OCI-LY1 (cell line): ENCODE measurements at regions not wholly inside any gene's neighbourhood (a gene's known extent, or its start where the extent isn't known, plus 50 kb on each side); places are given as distances from the start of the nearest gene placed in this dataset.
"Not testable (repeated sequence)": the region's sequence is repeated elsewhere in the genome, so short reads cannot be mapped to it uniquely, and the experiment has no call there.

ENCODE experiments used
- H2AFZ ChIP-seq: fragments of 200-600 bp; sonication (generic), shearing (Covaris generic); 2 replicates; pipeline ENCODE4 v1.6.0; 2014; ENCODE audit warnings: antibody characterized with exemption, mild to moderate bottlenecking, low read length
- H3F3A ChIP-seq: fragments of 200-600 bp; sonication (generic), shearing (Covaris generic); 2 replicates; pipeline ENCODE4 v1.6.0; 2014; ENCODE audit warnings: mild to moderate bottlenecking, antibody characterized with exemption, low read length, moderate library complexity; ENCODE audit not compliant: insufficient read depth
- H3K27ac ChIP-seq: fragments of 200-600 bp; sonication (generic); 2 replicates; pipeline ENCODE4 v1.5.1; 2014; ENCODE audit warnings: low read length, mixed run types, mild to moderate bottlenecking, low read depth; ENCODE audit not compliant: poor library complexity, severe bottlenecking
- H3K27me3 ChIP-seq: fragments of 200-600 bp; sonication (generic); 2 replicates; pipeline ENCODE4 v1.6.0; 2014; ENCODE audit warnings: antibody characterized with exemption, mild to moderate bottlenecking, low read length, moderate library complexity; ENCODE audit not compliant: insufficient read depth
- H3K36me3 ChIP-seq: fragments of 200-600 bp; sonication (generic); 2 replicates; pipeline ENCODE4 v1.6.1; 2014; ENCODE audit warnings: mild to moderate bottlenecking, antibody characterized with exemption, low read length, moderate library complexity, mixed read lengths; ENCODE audit not compliant: insufficient read depth
- H3K4me1 ChIP-seq: fragments of 200-600 bp; sonication (generic); 2 replicates; pipeline ENCODE4 v1.5.1; 2014; ENCODE audit warnings: mild to moderate bottlenecking, low read length, moderate library complexity; ENCODE audit not compliant: insufficient read depth, severe bottlenecking
- H3K4me2 ChIP-seq: fragments of 200-600 bp; sonication (generic), shearing (Covaris generic); 2 replicates; pipeline ENCODE4 v1.6.1; 2014; ENCODE audit warnings: low read length
- H3K4me3 ChIP-seq: fragments of 200-600 bp; sonication (generic); 2 replicates; pipeline ENCODE4 v1.5.1; 2014; ENCODE audit warnings: low read length, low read depth, mild to moderate bottlenecking, mixed read lengths; ENCODE audit not compliant: poor library complexity, severe bottlenecking
- H3K79me2 ChIP-seq: fragments of 200-600 bp; shearing (Covaris generic); 2 replicates; pipeline ENCODE4 v1.6.1; 2016; ENCODE audit warnings: mixed run types, low read length, mixed read lengths; ENCODE audit not compliant: insufficient read depth
- H3K9ac ChIP-seq: fragments of 200-600 bp; sonication (generic), shearing (Covaris generic); 2 replicates; pipeline ENCODE4 v1.6.1; 2014; ENCODE audit warnings: mild to moderate bottlenecking, low read length, mixed read lengths
- H3K9me2 ChIP-seq: fragments of 200-600 bp; sonication (generic), shearing (Covaris generic); 2 replicates; pipeline ENCODE4 v1.6.1; 2014; ENCODE audit warnings: low read depth, mild to moderate bottlenecking, low read length, mixed read lengths
- H3K9me3 ChIP-seq: fragments of 200-600 bp; shearing (Covaris generic); 2 replicates; pipeline ENCODE4 v1.6.1; 2014; ENCODE audit warnings: low read length, mixed read lengths
- H4K20me1 ChIP-seq: fragments of 200-600 bp; sonication (generic), shearing (Covaris generic); 2 replicates; pipeline ENCODE4 v1.6.0; 2016; ENCODE audit warnings: mild to moderate bottlenecking, low read length; ENCODE audit not compliant: insufficient read depth
- EZH2 ChIP-seq: fragments of 200-600 bp; sonication (generic), shearing (Covaris generic); IDR thresholded peaks from 2 replicates; pipeline ENCODE4 v1.8.0; 2017; ENCODE audit warnings: borderline replicate concordance, mixed run types, mild to moderate bottlenecking, antibody characterized with exemption, low read length, moderate library complexity, mixed read lengths
- TF ChIP-seq, protein P1 (sequence below): fragments of 200-600 bp; sonication (generic), shearing (Covaris generic); IDR thresholded peaks from 2 replicates; pipeline ENCODE4 v1.5.1; 2017; ENCODE audit warnings: mild to moderate bottlenecking, antibody characterized with exemption, low read length, moderate library complexity, mixed read lengths

DNA sequence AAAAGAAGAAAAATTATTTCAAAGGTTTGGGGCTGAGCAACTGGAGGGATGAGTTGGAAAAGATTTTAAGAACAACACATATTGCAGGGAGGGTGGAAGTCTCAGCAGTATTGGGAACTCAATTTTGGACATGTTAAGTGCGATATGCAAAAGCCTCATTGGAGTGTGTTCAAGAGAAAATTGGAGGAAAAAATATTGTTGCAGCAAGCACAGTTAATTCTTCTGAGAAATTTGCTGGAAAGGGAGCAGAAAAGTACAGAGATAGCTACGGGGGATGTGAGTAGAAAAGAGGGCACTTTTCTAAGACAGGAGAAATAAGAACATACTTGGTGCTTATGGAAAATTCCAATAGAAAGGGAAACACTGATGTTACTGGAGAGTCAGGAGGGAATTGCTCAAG, 59.8 kb upstream of the MAGI2 start:
- no peak for TF ChIP-seq EZH2
- TF ChIP-seq, protein P1, sequence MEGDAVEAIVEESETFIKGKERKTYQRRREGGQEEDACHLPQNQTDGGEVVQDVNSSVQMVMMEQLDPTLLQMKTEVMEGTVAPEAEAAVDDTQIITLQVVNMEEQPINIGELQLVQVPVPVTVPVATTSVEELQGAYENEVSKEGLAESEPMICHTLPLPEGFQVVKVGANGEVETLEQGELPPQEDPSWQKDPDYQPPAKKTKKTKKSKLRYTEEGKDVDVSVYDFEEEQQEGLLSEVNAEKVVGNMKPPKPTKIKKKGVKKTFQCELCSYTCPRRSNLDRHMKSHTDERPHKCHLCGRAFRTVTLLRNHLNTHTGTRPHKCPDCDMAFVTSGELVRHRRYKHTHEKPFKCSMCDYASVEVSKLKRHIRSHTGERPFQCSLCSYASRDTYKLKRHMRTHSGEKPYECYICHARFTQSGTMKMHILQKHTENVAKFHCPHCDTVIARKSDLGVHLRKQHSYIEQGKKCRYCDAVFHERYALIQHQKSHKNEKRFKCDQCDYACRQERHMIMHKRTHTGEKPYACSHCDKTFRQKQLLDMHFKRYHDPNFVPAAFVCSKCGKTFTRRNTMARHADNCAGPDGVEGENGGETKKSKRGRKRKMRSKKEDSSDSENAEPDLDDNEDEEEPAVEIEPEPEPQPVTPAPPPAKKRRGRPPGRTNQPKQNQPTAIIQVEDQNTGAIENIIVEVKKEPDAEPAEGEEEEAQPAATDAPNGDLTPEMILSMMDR, result no peak
- Histone ChIP-seq H3K4me2 (no peak overlapping the region), H3K4me3 (no peak overlapping the region), H3K9ac (no peak overlapping the region), H3K9me2 (no peaks in the 10 kb centered on the region), H3K27ac (no peak overlapping the region), H3F3A (no peaks in the 10 kb centered on the region), H3K9me3 (no peaks in the 10 kb centered on the region), H2AFZ (no peak overlapping the region), H3K27me3 (no peaks in the 10 kb centered on the region), H3K4me1 (no peaks in the 10 kb centered on the region), H3K79me2 (no peaks in the 10 kb centered on the region), H3K36me3 (no peaks in the 10 kb centered on the region), H4K20me1 (no peaks in the 10 kb centered on the region)

DNA sequence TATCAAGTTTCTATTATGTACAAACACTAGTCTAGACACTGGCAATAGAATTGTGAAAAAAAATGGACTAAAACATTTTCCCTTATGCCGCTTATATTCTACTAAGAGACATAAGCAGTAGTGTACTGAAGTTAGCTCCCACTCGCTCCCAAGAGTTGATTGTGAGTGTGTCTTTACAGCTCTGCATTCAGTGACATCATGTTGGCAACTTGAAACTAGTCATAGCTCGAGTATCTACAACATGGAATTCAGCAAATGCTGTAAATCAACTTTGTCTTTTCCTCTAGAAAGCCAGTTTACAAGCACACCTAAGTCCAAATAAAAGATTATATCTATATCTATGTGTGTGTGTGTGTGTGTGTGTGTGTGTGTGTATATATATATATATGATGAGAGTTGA, 58.8 kb upstream of the MAGI2 start:
- Histone ChIP-seq H3F3A (no peaks in the 10 kb centered on the region), H3K79me2 (no peaks in the 10 kb centered on the region), H3K27ac (no peak overlapping the region), H3K9me3 (no peaks in the 10 kb centered on the region), H2AFZ (no peak overlapping the region), H3K9ac (no peak overlapping the region), H3K27me3 (no peaks in the 10 kb centered on the region), H4K20me1 (no peaks in the 10 kb centered on the region), H3K36me3 (no peaks in the 10 kb centered on the region), H3K4me3 (no peak overlapping the region), H3K9me2 (no peaks in the 10 kb centered on the region), H3K4me2 (no peak overlapping the region), H3K4me1 (no peaks in the 10 kb centered on the region)
- TF ChIP-seq, protein P1, result no peak
- TF ChIP-seq EZH2, result no peak

DNA sequence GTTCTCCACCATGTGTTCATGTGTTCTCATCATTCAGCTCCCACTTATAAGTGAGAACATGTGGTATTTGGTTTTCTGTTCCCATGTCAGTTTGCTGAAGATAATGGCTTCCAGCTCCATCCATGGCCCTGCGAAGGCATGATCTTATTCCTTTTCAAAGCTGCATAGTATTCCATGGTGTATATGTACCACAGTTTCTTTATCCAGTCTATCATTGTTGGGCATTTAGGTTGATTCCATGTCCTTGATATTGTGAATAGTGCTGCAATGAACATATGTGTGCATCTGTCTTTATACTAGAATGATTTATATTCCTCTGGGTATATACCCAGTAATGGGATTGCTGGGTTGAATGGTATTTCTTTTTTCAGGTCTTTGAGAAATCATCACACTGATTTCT, 57.6 kb upstream of the MAGI2 start:
- H3K27ac ChIP-seq, H3F3A ChIP-seq, H3K9ac ChIP-seq, H3K36me3 ChIP-seq, H3K9me3 ChIP-seq, H3K9me2 ChIP-seq, H3K4me2 ChIP-seq, H3K79me2 ChIP-seq, H3K4me1 ChIP-seq, H3K4me3 ChIP-seq, H2AFZ ChIP-seq, H3K27me3 ChIP-seq, H4K20me1 ChIP-seq: not testable (repeated sequence)

DNA sequence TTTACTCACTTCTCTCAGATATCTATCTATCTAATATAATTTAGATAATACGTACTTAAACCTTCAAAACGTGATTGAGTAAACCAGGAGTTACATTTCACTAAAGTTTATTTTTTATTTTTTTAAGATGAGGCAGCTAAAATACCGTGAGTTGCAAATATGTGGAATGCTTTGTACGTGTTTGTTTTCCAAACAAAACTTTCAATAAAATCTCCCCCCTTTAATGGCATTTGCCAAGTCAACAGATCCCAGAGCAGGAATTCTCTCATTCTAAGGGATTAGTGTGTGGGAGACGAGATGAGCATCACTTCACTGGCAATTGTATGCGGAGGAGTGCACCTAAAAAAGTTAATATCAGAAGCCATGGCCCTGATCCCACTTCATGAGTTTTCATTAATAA, 53.7 kb upstream of the MAGI2 start:
- H3K27ac ChIP-seq, result no peak overlapping the region
- H3K4me1 ChIP-seq, result no peaks in the 10 kb centered on the region
- H3K27me3 ChIP-seq, result no peaks in the 10 kb centered on the region
- H3K79me2 ChIP-seq, result no peaks in the 10 kb centered on the region
- TF ChIP-seq EZH2, result no peak
- TF ChIP-seq, protein P1, result no peak
- H3F3A ChIP-seq, result no peaks in the 10 kb centered on the region
- no peak overlapping the region for H2AFZ ChIP-seq
- H3K4me2 ChIP-seq, result no peak overlapping the region
- H3K4me3 ChIP-seq, result no peak overlapping the region
- H3K9ac ChIP-seq, result no peak overlapping the region
- H3K9me2 ChIP-seq, result no peaks in the 10 kb centered on the region
- no peaks in the 10 kb centered on the region for H4K20me1 ChIP-seq
- no peaks in the 10 kb centered on the region for H3K9me3 ChIP-seq
- no peaks in the 10 kb centered on the region for H3K36me3 ChIP-seq
